GM20000 (cell line): ENCODE measurements at regions not wholly inside any gene's neighbourhood (a gene's known extent, or its start where the extent isn't known, plus 50 kb on each side); places are given as distances from the start of the nearest gene placed in this dataset.

Experiments
- DNase-seq: peaks from one replicate; pipeline ENCODE4 v3.0.0; 2012; ENCODE audit warnings: low spot score
- TF ChIP-seq, protein P1 (sequence below): IDR thresholded peaks from 2 replicates; pipeline ENCODE4 v1.5.1; 2012; ENCODE audit warnings: mild to moderate bottlenecking, control low read depth; ENCODE audit errors: extremely low read depth, missing control alignments

DNA sequence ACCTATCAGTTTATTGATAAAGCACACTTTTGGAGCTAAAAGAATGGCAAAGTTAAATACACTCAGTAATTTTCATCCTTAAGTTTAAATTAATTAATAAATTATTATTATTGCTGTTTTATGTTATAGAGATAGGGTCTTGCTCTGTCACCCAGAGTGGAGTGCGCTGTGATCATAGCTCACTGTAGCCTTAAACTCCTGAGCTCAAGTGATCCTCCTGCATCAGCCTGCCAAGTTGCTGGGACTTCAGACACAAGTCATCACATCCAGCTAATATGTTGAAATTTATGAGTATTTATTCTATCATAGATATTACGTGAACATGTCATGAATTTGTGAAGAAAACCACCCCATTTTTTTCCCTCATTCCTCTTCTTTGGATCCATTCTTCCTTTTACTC, 64.2 kb downstream of the GJA1 start:
- DNase-seq, result no peak
- TF ChIP-seq, protein P1, sequence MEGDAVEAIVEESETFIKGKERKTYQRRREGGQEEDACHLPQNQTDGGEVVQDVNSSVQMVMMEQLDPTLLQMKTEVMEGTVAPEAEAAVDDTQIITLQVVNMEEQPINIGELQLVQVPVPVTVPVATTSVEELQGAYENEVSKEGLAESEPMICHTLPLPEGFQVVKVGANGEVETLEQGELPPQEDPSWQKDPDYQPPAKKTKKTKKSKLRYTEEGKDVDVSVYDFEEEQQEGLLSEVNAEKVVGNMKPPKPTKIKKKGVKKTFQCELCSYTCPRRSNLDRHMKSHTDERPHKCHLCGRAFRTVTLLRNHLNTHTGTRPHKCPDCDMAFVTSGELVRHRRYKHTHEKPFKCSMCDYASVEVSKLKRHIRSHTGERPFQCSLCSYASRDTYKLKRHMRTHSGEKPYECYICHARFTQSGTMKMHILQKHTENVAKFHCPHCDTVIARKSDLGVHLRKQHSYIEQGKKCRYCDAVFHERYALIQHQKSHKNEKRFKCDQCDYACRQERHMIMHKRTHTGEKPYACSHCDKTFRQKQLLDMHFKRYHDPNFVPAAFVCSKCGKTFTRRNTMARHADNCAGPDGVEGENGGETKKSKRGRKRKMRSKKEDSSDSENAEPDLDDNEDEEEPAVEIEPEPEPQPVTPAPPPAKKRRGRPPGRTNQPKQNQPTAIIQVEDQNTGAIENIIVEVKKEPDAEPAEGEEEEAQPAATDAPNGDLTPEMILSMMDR, result no peak

DNA sequence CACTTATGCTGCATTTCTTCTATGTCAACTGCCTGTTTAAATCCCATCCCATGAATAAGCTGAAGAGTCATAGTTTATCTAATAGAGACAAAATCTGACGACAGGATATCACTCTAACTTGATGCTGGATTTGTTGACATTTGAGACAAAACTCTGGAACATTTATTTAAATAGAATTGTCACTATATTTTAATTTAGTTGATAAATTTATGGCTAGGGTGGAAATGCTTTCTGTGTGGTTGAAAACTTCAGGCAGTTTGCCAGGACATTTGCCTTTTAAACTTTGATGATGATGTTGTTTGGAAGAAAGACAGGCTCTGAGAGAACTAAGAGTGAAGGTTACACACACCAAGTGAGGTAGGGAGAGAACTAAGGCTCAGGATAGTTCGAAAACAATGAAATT, 68.1 kb downstream of the GJA1 start:
- TF ChIP-seq, protein P1, result no peak
- DNase-seq, result no peak

DNA sequence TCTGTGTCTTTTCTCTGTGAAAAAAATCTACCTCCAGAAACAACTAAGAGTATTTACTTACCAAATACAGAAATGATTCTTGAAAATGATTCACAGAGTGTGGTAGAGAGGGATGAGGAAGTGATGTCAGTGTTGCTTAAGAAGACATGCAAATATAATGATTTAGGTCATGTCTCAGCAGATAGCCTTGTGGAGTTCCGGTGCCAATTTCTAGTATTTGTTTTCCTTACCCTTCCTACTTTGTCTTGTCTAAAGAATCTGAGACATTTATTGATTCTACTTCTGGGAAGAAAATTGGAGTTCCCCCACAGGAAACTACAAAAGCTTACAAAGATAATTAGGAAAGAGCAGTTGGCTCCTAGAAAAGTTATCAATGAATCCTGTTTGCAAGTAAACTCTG, 68.8 kb downstream of the GJA1 start:
- no peak for DNase-seq
- TF ChIP-seq, protein P1, result no peak

DNA sequence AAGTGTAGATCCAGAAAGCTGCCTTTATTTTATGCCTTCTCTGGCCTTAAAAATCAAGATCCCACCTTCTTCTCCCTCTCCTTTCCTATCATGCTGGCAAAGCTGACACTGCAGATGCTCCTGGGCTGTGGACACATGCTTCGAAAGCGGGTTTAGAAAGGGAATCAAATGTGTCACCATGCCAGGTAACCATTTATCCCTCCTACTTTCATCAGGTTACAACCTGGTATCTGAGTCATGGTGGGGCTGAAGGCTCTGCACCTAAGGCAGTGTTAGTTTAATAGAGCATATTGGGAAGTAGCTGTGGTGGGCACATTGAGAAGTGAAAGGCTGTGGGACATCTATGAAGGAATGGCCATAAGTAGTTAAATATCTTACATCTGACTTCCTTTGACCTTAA, 69.8 kb downstream of the GJA1 start:
- no peak for DNase-seq
- TF ChIP-seq, protein P1, result no peak

DNA sequence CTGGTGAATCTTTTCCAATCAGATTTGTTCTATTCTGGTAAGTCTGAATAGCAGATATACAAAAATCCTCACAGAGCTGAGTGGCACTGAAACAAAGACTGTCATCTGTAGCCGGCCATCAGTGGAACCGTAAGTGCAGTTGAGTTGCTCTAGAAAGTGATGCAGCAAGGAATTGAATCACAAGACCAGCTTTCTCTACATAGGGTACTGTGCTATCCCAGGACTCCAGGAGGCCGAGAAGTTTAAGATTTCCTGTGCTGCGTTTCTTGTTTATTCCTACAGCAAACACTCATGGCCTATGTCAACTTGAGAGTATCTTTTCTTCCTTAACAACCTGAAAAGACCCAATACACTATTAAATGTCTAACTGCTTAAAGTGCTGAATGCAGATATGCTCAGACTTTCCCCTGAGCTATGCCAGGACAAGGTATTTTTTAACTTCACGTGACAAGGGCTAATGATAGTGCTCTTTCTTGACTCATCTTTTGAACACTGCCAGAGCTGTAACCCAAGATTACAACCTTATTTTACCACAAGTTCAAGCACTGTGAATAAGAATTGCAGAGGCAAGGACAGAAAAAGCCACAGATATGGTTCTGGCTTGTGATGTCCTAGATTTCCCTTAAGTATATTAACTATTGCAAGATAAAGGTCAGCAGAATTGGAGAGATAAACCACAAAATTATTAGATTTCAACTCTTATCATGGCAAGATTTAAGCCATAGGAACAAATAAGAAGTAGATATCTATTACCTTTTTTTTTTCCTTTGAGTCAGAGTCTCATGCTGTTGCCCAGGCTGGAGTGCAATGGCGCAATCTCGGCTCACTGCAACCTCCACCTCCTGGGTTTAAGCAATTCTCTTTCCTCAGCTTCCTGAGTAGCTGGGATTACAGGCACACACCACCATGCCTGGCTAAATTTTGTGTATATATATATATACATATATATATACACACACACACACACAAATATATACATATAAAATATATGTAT, 71.6 kb downstream of the GJA1 start:
- TF ChIP-seq, protein P1, result no peak
- no peak for DNase-seq

DNA sequence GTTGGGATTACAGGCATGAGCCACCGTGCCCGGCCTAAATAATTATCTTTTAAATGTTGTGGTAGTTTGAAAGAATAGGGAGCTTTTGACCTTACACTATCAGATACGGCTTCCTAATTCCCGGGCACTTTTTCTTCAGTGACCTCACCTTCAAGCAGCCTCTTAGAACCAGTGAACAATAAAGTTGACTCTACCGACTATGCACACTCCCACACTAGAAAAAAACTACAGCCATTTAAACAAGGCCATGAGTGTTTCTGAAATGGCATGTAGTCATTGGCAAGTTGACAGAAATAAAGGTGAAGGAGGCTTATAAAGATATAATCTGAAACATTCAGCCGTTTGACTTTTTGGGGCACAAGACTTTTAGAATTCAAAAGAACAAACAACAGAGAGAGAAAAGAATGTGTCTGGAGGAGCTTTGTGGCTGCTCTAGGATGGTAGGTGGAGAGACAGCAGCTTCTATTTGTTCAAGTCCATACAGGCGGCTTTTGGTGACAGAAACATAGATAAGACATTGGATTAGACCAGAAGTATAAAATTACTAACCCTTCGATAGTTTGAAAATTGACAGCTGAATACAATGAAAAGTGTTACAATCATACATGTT, 75.2 kb downstream of the GJA1 start:
- TF ChIP-seq, protein P1, result no peak
- no peak for DNase-seq

DNA sequence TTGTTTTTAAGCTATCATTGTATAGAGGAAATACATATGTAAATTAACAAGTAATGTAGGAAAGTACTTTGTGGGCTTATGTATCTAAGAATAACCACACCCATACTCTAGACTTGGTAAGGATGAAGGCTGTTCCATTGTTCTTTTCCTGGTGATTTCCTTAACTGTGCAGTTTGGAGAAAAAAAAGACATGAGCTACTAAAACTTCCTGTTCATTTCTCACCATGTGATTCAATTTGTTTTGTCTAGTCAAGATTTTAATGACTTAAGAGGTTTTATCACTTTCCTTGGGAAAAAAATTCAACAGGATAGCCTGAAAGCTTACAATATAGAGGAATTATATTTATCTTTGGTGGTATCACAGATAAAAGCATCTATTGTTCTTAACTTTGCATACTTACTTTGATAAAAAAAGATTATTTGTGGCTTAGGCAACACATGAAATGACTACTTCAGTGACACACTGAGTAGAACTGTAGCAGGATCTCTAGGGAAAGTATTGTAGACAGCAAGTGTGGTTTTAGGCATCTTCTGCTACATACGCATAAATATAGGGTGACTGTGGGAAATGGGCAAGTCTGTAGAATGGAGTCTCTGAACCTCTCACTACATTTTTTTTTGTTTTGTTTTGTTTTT, 80.3 kb downstream of the GJA1 start:
- TF ChIP-seq, protein P1, result no peak

More for the DNA sequence above, 80.3 kb downstream of the GJA1 start:
- DNase-seq, result no peak
